Keratinocyte (primary cell): ENCODE measurements at regions not wholly inside any gene's neighbourhood (a gene's known extent, or its start where the extent isn't known, plus 50 kb on each side); places are given as distances from the start of the nearest gene placed in this dataset.

Source experiments
- DNase-seq: peaks from one replicate; pipeline ENCODE4 v3.0.0-alpha.2; 2011; ENCODE audit warnings: low read depth, missing footprints, low spot score
- FAIRE-seq: peaks from 2 replicates; lab custom pipeline; 2011; peaks lifted over from hg19 to GRCh38; lab: Jason Lieb, UNC
- H2AFZ ChIP-seq: 2 replicates; pipeline ENCODE4 v1.6.0; 2012; ENCODE audit warnings: low read length, control low read depth, inconsistent platforms; ENCODE audit not compliant: control insufficient read depth
- H3K27ac ChIP-seq: 2 replicates; pipeline ENCODE4 v1.5.1; 2011; ENCODE audit warnings: low read length; ENCODE audit not compliant: control insufficient read depth, insufficient read depth
- H3K27me3 ChIP-seq: 3 replicates; pipeline ENCODE4 v1.6.0; 2011; ENCODE audit warnings: low read length; ENCODE audit not compliant: control insufficient read depth, insufficient read depth; ENCODE audit errors: extremely low read depth
- H3K36me3 ChIP-seq, 2 experiments: 2 replicates in 1 of 2; 3 replicates in 1 of 2; pipeline ENCODE4 v1.5.1; 2011; ENCODE audit warnings: low read length in 2 of 2, mild to moderate bottlenecking in 1 of 2; ENCODE audit not compliant: control insufficient read depth in 2 of 2, insufficient read depth in 2 of 2; ENCODE audit errors: extremely low read depth in 1 of 2
- H3K4me1 ChIP-seq: 3 replicates; pipeline ENCODE4 v1.5.1; 2011; ENCODE audit warnings: low read length; ENCODE audit not compliant: control insufficient read depth, insufficient read depth; ENCODE audit errors: extremely low read depth
- H3K4me2 ChIP-seq: 3 replicates; pipeline ENCODE4 v1.6.0; 2011; ENCODE audit warnings: low read depth, low read length; ENCODE audit not compliant: control insufficient read depth, insufficient read depth; ENCODE audit errors: extremely low read depth
- H3K4me3 ChIP-seq, 3 experiments: fragments of 200-600 bp in 1 of 3; sonication (generic) in 1 of 3; 2 replicates in 2 of 3; 3 replicates in 1 of 3; pipeline ENCODE4 v1.5.1; 2011 to 2016; ENCODE audit warnings: low read length in 3 of 3, mild to moderate bottlenecking in 3 of 3, control low read depth in 2 of 3, inconsistent platforms in 1 of 3, low read depth in 1 of 3, mixed read lengths in 1 of 3, mixed run types in 1 of 3, moderate library complexity in 1 of 3; ENCODE audit not compliant: control insufficient read depth in 2 of 3, insufficient read depth in 2 of 3; ENCODE audit errors: extremely low read depth in 1 of 3
- H3K79me2 ChIP-seq: 2 replicates; pipeline ENCODE4 v1.6.0; 2012; ENCODE audit warnings: low read length; ENCODE audit not compliant: control insufficient read depth, insufficient read depth
- H3K9ac ChIP-seq: 3 replicates; pipeline ENCODE4 v1.6.0; 2011; ENCODE audit warnings: low read length; ENCODE audit not compliant: control insufficient read depth, insufficient read depth; ENCODE audit errors: extremely low read depth
- H3K9me1 ChIP-seq: 3 replicates; pipeline ENCODE4 v1.6.0; 2011; ENCODE audit warnings: low read length; ENCODE audit not compliant: control insufficient read depth, insufficient read depth; ENCODE audit errors: extremely low read depth
- H3K9me3 ChIP-seq: 2 replicates; pipeline ENCODE4 v1.5.1; 2012; ENCODE audit warnings: low read depth, low read length; ENCODE audit not compliant: control insufficient read depth
- H4K20me1 ChIP-seq: 3 replicates; pipeline ENCODE4 v1.6.0; 2011; ENCODE audit warnings: low read length; ENCODE audit not compliant: control insufficient read depth, insufficient read depth; ENCODE audit errors: extremely low read depth
- CTCF ChIP-seq, 3 experiments: IDR thresholded peaks in 1 of 3; conservative IDR thresholded peaks in 1 of 3; optimal IDR thresholded peaks in 1 of 3; 2 replicates in 2 of 3; 3 replicates in 1 of 3; pipeline versions ENCODE3 to v1.5.1; 2011; ENCODE audit warnings: low read length in 3 of 3, mild to moderate bottlenecking in 3 of 3, moderate library complexity in 2 of 3, control low read depth in 1 of 3, inconsistent platforms in 1 of 3; ENCODE audit not compliant: insufficient read depth in 2 of 3; ENCODE audit errors: extremely low read depth in 1 of 3
- EZH2 ChIP-seq: IDR thresholded peaks from one replicate; pipeline ENCODE4 v1.6.1; 2012; ENCODE audit warnings: inconsistent platforms, mild to moderate bottlenecking, low read length, moderate library complexity
- dilution Hi-C: fragments of 300-500 bp; cut with MboI; formaldehyde crosslinking; loops from one replicate; pipeline ENCODE4 v1.7.0; 2020; ENCODE audit warnings: low sequenced_read_pairs; ENCODE audit not compliant: extremely low pct_ligation_motif_present

GRCh38 chr15:31727612-31728011 is 302.7 kb upstream of the CHRNA7 start:
- Histone ChIP-seq H4K20me1 (no peaks in the 10 kb centered on the region), H3K4me1 (no peaks in the 10 kb centered on the region), H3K79me2 (no peaks in the 10 kb centered on the region), H3K4me3 (no peak overlapping the region), H3K27ac (no peak overlapping the region), H3K27me3 (no peaks in the 10 kb centered on the region), H2AFZ (no peak overlapping the region), H3K9ac (no peak overlapping the region), H3K9me1 (no peaks in the 10 kb centered on the region), H3K9me3 (no peaks in the 10 kb centered on the region), H3K4me2 (no peak overlapping the region), H3K36me3 (no peaks in the 10 kb centered on the region)
- no peak for DNase-seq
- no peak for FAIRE-seq
- dilution Hi-C loops: no loop called here
- TF ChIP-seq CTCF (optimal IDR thresholded peaks at IDR 0.05 in 1 of 3, IDR thresholded peaks at IDR 0.05 in 1 of 3, conservative IDR thresholded peaks at IDR 0.05 in 1 of 3; ENCODE audit: extremely low read depth in 1 of 3, insufficient read depth in 2 of 3, low read length in 3 of 3) (no peak), EZH2 (no peak)

- Histone ChIP-seq H3K9me3 (no peaks in the 10 kb centered on the region), H3K27me3 (no peaks in the 10 kb centered on the region), H3K36me3 (no peaks in the 10 kb centered on the region), H3K4me1 (no peaks in the 10 kb centered on the region), H3K4me2 (no peak overlapping the region), H3K9me1 (no peaks in the 10 kb centered on the region), H3K79me2 (no peaks in the 10 kb centered on the region), H3K9ac (no peak overlapping the region), H4K20me1 (no peaks in the 10 kb centered on the region), H3K4me3 (no peak overlapping the region), H3K27ac (no peak overlapping the region), H2AFZ (no peak overlapping the region)
- DNase-seq (no peak), FAIRE-seq (no peak)
- dilution Hi-C loops: no loop called here
- TF ChIP-seq EZH2 (no peak), CTCF (optimal IDR thresholded peaks at IDR 0.05 in 1 of 3, IDR thresholded peaks at IDR 0.05 in 1 of 3, conservative IDR thresholded peaks at IDR 0.05 in 1 of 3; ENCODE audit: extremely low read depth in 1 of 3, insufficient read depth in 2 of 3, low read length in 3 of 3) (no peak)
Measured at GRCh38 chr15:31732726-31733125, 297.6 kb upstream of the CHRNA7 start.
